Karpas-422 (cell line): ENCODE measurements at regions not wholly inside any gene's neighbourhood (a gene's known extent, or its start where the extent isn't known, plus 50 kb on each side); places are given as distances from the start of the nearest gene placed in this dataset.

ENCODE experiments used
- DNase-seq: peaks from one replicate; pipeline ENCODE4 v3.0.0-alpha.2; 2015
- H2AFZ ChIP-seq: fragments of 200-600 bp; sonication (generic); 2 replicates; pipeline ENCODE4 v1.6.1; 2014; ENCODE audit warnings: antibody characterized with exemption, low read length, mixed read lengths
- H3K27ac ChIP-seq: fragments of 200-600 bp; sonication (generic); 2 replicates; pipeline ENCODE4 v1.5.1; 2014; ENCODE audit warnings: mild to moderate bottlenecking, low read length, moderate library complexity
- H3K27me3 ChIP-seq: fragments of 200-600 bp; sonication (generic); 2 replicates; pipeline ENCODE4 v1.6.1; 2014; ENCODE audit warnings: low read length, mixed read lengths
- H3K36me3 ChIP-seq: fragments of 200-600 bp; sonication (generic); 2 replicates; pipeline ENCODE4 v1.6.1; 2014; ENCODE audit warnings: low read length, mixed read lengths; ENCODE audit not compliant: insufficient read depth
- H3K4me1 ChIP-seq: fragments of 200-600 bp; sonication (generic); 2 replicates; pipeline ENCODE4 v1.6.1; 2014; ENCODE audit warnings: mild to moderate bottlenecking, low read length, mixed read lengths
- H3K4me2 ChIP-seq: fragments of 200-600 bp; sonication (generic); 2 replicates; pipeline ENCODE4 v1.6.1; 2014; ENCODE audit warnings: low read length, low read depth, mild to moderate bottlenecking; ENCODE audit not compliant: poor library complexity, severe bottlenecking
- H3K4me3 ChIP-seq: fragments of 200-600 bp; sonication (generic); 2 replicates; pipeline ENCODE4 v1.5.1; 2014; ENCODE audit warnings: mild to moderate bottlenecking, antibody characterized with exemption, low read length, mixed read lengths
- H3K79me2 ChIP-seq: fragments of 200-600 bp; sonication (generic); 2 replicates; pipeline ENCODE4 v1.6.1; 2014; ENCODE audit warnings: mild to moderate bottlenecking, low read length, mixed read lengths
- H3K9ac ChIP-seq: fragments of 200-600 bp; sonication (generic); 2 replicates; pipeline ENCODE4 v1.6.0; 2014; ENCODE audit warnings: low read length
- H3K9me2 ChIP-seq: fragments of 200-600 bp; sonication (generic), shearing (Covaris generic); replicated peaks from 2 replicates; pipeline ENCODE4 v1.6.0; 2014; ENCODE audit warnings: mild to moderate bottlenecking, low read length, moderate library complexity; ENCODE audit not compliant: insufficient read depth
- H3K9me3 ChIP-seq: fragments of 300-700, 200-600 bp; sonication (generic); 2 replicates; pipeline ENCODE4 v1.6.1; 2014; ENCODE audit warnings: low read length, mixed read lengths
- H4K20me1 ChIP-seq: fragments of 200-600 bp; sonication (generic); 2 replicates; pipeline ENCODE4 v1.6.1; 2014; ENCODE audit warnings: mild to moderate bottlenecking, antibody characterized with exemption, low read length, low read depth; ENCODE audit not compliant: insufficient read depth

GRCh38 chr6:102717737-102718456, 1324.4 kb downstream of the GRIK2 start:
- H4K20me1 ChIP-seq: no peaks in the 10 kb centered on the region
- H3K4me3 ChIP-seq: no peak overlapping the region
- H3K27ac ChIP-seq: no peak overlapping the region
- H2AFZ ChIP-seq: no peak overlapping the region
- no peaks in the 10 kb centered on the region for H3K9me3 ChIP-seq
- H3K9ac ChIP-seq: no peak overlapping the region
- H3K79me2 ChIP-seq: no peaks in the 10 kb centered on the region
- H3K27me3 ChIP-seq: no peaks in the 10 kb centered on the region
- no peaks in the 10 kb centered on the region for H3K4me1 ChIP-seq
- no peak for DNase-seq
- no peaks in the 10 kb centered on the region for H3K9me2 ChIP-seq
- no peak overlapping the region for H3K4me2 ChIP-seq
- H3K36me3 ChIP-seq: no peaks in the 10 kb centered on the region

- no peaks in the 10 kb centered on the region for H3K36me3 ChIP-seq
- H3K4me3 ChIP-seq: no peak overlapping the region
- no peak overlapping the region for H3K9ac ChIP-seq
- no peaks in the 10 kb centered on the region for H3K27me3 ChIP-seq
- no peaks in the 10 kb centered on the region for H4K20me1 ChIP-seq
- no peak overlapping the region for H3K4me2 ChIP-seq
- no peaks in the 10 kb centered on the region for H3K9me2 ChIP-seq
- no peak overlapping the region for H2AFZ ChIP-seq
- H3K4me1 ChIP-seq: no peaks in the 10 kb centered on the region
- H3K79me2 ChIP-seq: no peaks in the 10 kb centered on the region
- no peaks in the 10 kb centered on the region for H3K9me3 ChIP-seq
- no peak overlapping the region for H3K27ac ChIP-seq
- no peak for DNase-seq
Measured at GRCh38 chr6:102717252-102717651, 1323.7 kb downstream of the GRIK2 start.

GRCh38 chr6:102701019-102701418, 1307.5 kb downstream of the GRIK2 start:
- no peaks in the 10 kb centered on the region for H3K36me3 ChIP-seq
- H2AFZ ChIP-seq: peak overlapping the region; percentile 28; the same call in 1 of the 2 replicates
- H3K9ac ChIP-seq: no peak overlapping the region
- H3K27me3 ChIP-seq: no peaks in the 10 kb centered on the region
- H3K9me3 ChIP-seq: no peaks in the 10 kb centered on the region
- no peaks in the 10 kb centered on the region for H3K4me1 ChIP-seq
- no peak for DNase-seq
- H3K4me2 ChIP-seq: no peak overlapping the region
- no peaks in the 10 kb centered on the region for H3K9me2 ChIP-seq
- H3K79me2 ChIP-seq: no peaks in the 10 kb centered on the region
- no peak overlapping the region for H3K27ac ChIP-seq
- H3K4me3 ChIP-seq: no peak overlapping the region
- H4K20me1 ChIP-seq: no peaks in the 10 kb centered on the region

- H3K27ac ChIP-seq: no peak overlapping the region
- H3K9ac ChIP-seq: no peak overlapping the region
- H4K20me1 ChIP-seq: no peaks in the 10 kb centered on the region
- H3K9me2 ChIP-seq: no peaks in the 10 kb centered on the region
- no peak overlapping the region for H3K4me2 ChIP-seq
- no peaks in the 10 kb centered on the region for H3K79me2 ChIP-seq
- H3K4me3 ChIP-seq: no peak overlapping the region
- H3K27me3 ChIP-seq: no peaks in the 10 kb centered on the region
- no peak overlapping the region for H2AFZ ChIP-seq
- H3K4me1 ChIP-seq: no peaks in the 10 kb centered on the region
- DNase-seq: no peak
- H3K9me3 ChIP-seq: no peaks in the 10 kb centered on the region
- no peaks in the 10 kb centered on the region for H3K36me3 ChIP-seq
Measured at GRCh38 chr6:102686461-102686860, 1293.0 kb downstream of the GRIK2 start.

- no peaks in the 10 kb centered on the region for H3K36me3 ChIP-seq
- H3K4me3 ChIP-seq: no peak overlapping the region
- no peak overlapping the region for H3K4me2 ChIP-seq
- H4K20me1 ChIP-seq: no peaks in the 10 kb centered on the region
- no peak for DNase-seq
- peaks cover 4% of the 10 kb centered on the region; the same call in 1 of the 2 replicates for H3K4me1 ChIP-seq
- H3K9me2 ChIP-seq: no peaks in the 10 kb centered on the region
- H3K27ac ChIP-seq: no peak overlapping the region
- no peaks in the 10 kb centered on the region for H3K27me3 ChIP-seq
- no peak overlapping the region for H3K9ac ChIP-seq
- no peaks in the 10 kb centered on the region for H3K9me3 ChIP-seq
- no peaks in the 10 kb centered on the region for H3K79me2 ChIP-seq
- no peak overlapping the region for H2AFZ ChIP-seq
Measured at GRCh38 chr6:102680413-102680812, 1286.9 kb downstream of the GRIK2 start.

GRCh38 chr6:102679865-102680264, 1286.4 kb downstream of the GRIK2 start:
- Histone ChIP-seq H3K27me3 (no peaks in the 10 kb centered on the region), H3K9me3 (no peaks in the 10 kb centered on the region), H3K9ac (no peak overlapping the region), H3K9me2 (no peaks in the 10 kb centered on the region), H3K27ac (no peak overlapping the region), H2AFZ (no peak overlapping the region), H3K4me1 (peaks cover 4% of the 10 kb centered on the region; the same call in 1 of the 2 replicates), H4K20me1 (no peaks in the 10 kb centered on the region), H3K4me3 (no peak overlapping the region), H3K79me2 (no peaks in the 10 kb centered on the region), H3K36me3 (no peaks in the 10 kb centered on the region), H3K4me2 (no peak overlapping the region)
- no peak for DNase-seq

- Histone ChIP-seq H4K20me1 (no peaks in the 10 kb centered on the region), H3K36me3 (no peaks in the 10 kb centered on the region), H2AFZ (no peak overlapping the region), H3K27me3 (no peaks in the 10 kb centered on the region), H3K27ac (no peak overlapping the region), H3K79me2 (no peaks in the 10 kb centered on the region), H3K9me2 (no peaks in the 10 kb centered on the region), H3K9ac (no peak overlapping the region), H3K9me3 (no peaks in the 10 kb centered on the region), H3K4me2 (no peak overlapping the region), H3K4me3 (no peak overlapping the region), H3K4me1 (peaks cover 4% of the 10 kb centered on the region; the same call in 1 of the 2 replicates)
- no peak for DNase-seq
Measured at GRCh38 chr6:102677225-102677624, 1283.7 kb downstream of the GRIK2 start.

GRCh38 chr6:102670735-102671134, 1277.2 kb downstream of the GRIK2 start:
- no peaks in the 10 kb centered on the region for H3K9me2 ChIP-seq

More at GRCh38 chr6:102670735-102671134, 1277.2 kb downstream of the GRIK2 start:
- no peaks in the 10 kb centered on the region for H3K36me3 ChIP-seq
- no peak overlapping the region for H3K9ac ChIP-seq
- no peaks in the 10 kb centered on the region for H3K79me2 ChIP-seq
- no peaks in the 10 kb centered on the region for H3K27me3 ChIP-seq
- no peaks in the 10 kb centered on the region for H4K20me1 ChIP-seq
- no peak overlapping the region for H3K27ac ChIP-seq
- no peak overlapping the region for H3K4me2 ChIP-seq
- no peak overlapping the region for H3K4me3 ChIP-seq
- H3K9me3 ChIP-seq: no peaks in the 10 kb centered on the region
- H2AFZ ChIP-seq: no peak overlapping the region
- H3K4me1 ChIP-seq: no peaks in the 10 kb centered on the region
- no peak for DNase-seq
